Ovary (tissue), 7 donors: ENCODE measurements at regions not wholly inside any gene's neighbourhood (a gene's known extent, or its start where the extent isn't known, plus 50 kb on each side); places are given as distances from the start of the nearest gene placed in this dataset.

Experiments used
- DNase-seq, 5 donors: peaks; one replicate each; pipeline ENCODE4 v3.0.0-alpha.2; 2019 to 2020
- H3K27ac ChIP-seq, 2 donors: fragments of 200-600 bp; one replicate each; pipeline versions ENCODE4 v1.5.1 to v1.8.0; 2019 to 2022
- H3K27me3 ChIP-seq: fragments of 200-600 bp; one replicate; pipeline ENCODE4 v1.8.0; 2022
- H3K36me3 ChIP-seq: fragments of 200-600 bp; sonication (generic); one replicate; pipeline ENCODE4 v1.5.1; 2019
- H3K4me1 ChIP-seq: one replicate; pipeline ENCODE4 v1.8.1; 2013; ENCODE audit warnings: mild to moderate bottlenecking, moderate library complexity; ENCODE audit not compliant: insufficient read depth
- H3K4me3 ChIP-seq: fragments of 200-600 bp; sonication (generic); one replicate; pipeline ENCODE4 v1.5.1; 2017
- H3K9me3 ChIP-seq, 2 donors: fragments of 200-600 bp in 1 of 2; sonication (generic) in 1 of 2; one replicate each; pipeline versions ENCODE4 v1.5.1 to v1.8.1; 2013 to 2019; ENCODE audit warnings: mild to moderate bottlenecking in 1 of 2, moderate library complexity in 1 of 2
- EP300 ChIP-seq: sonication (generic); formaldehyde crosslinking; IDR thresholded peaks from one replicate; pipeline ENCODE4 v1.6.1; 2017; ENCODE audit warnings: antibody characterized with exemption
- POLR2A ChIP-seq: fragments of 450-650 bp; IDR thresholded peaks from one replicate; pipeline ENCODE4 v1.6.1; 2017; ENCODE audit warnings: antibody characterized with exemption, mild to moderate bottlenecking, moderate library complexity
- WGBS, 3 donors: extraction: QIAGEN DNeasy Blood & Tissue Kit in 1 of 3; methylation state at CpG; one replicate each; pipeline versions ENCODE4 v1.1.5 to v1.1.7; 2013 to 2017; 5-methylcytosine and 5-hydroxymethylcytosine counted together
- intact Hi-C, 4 donors: fragments of 100-400 bp; cut with DNase I; formaldehyde crosslinking; loops; one replicate each; pipeline versions ENCODE4 v1.11.0 to v1.15.1; 2022 to 2023
- TF ChIP-seq, protein P1 (sequence below), 3 donors: fragments of 450-650 bp in 2 of 3; fragments of 200-600 bp in 1 of 3; IDR thresholded peaks; one replicate each; pipeline versions ENCODE4 v1.5.1 to v1.8.0; 2016 to 2022; ENCODE audit warnings: antibody characterized with exemption in 3 of 3, mild to moderate bottlenecking in 1 of 3
- donor health status: DM: no; HTN: no; CAD: no; lungs with moderate emphysema.
- donor health status: DM: no; HTN: no; CAD: no.
- donor health status: Bipolar disorder and iron deficiency.
- donor health status: DM: no; HTN: no; CAD: no.
- donor health status: DM: yes; HTN: yes; CAD: no.

DNA sequence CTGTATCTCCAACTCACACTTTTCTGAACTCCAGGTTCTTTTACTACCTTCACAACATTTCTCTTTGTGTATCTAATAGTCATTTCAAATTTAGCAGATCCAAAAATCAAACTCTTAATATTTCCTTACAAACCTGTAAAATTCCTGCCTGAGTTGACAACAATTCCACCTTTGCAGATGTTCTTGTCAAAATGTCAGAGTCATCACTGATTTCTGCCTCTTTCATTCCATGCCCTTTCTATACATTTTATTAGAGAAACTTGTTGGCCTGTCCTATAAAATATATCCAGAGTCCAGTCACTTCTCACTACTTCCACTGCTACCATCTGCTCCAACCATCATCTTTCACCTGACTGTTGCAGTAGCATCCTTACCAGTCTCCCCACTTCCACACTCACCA, 119.7 kb downstream of the CAPZA3 start:
- Histone ChIP-seq H3K9me3 (no peaks in the 10 kb centered on the region), H3K4me1 (no peaks in the 10 kb centered on the region), H3K27me3 (no peaks in the 10 kb centered on the region), H3K27ac (no peak overlapping the region), H3K36me3 (no peaks in the 10 kb centered on the region), H3K4me3 (no peak overlapping the region)
- DNase-seq: no peak
- TF ChIP-seq, protein P1, sequence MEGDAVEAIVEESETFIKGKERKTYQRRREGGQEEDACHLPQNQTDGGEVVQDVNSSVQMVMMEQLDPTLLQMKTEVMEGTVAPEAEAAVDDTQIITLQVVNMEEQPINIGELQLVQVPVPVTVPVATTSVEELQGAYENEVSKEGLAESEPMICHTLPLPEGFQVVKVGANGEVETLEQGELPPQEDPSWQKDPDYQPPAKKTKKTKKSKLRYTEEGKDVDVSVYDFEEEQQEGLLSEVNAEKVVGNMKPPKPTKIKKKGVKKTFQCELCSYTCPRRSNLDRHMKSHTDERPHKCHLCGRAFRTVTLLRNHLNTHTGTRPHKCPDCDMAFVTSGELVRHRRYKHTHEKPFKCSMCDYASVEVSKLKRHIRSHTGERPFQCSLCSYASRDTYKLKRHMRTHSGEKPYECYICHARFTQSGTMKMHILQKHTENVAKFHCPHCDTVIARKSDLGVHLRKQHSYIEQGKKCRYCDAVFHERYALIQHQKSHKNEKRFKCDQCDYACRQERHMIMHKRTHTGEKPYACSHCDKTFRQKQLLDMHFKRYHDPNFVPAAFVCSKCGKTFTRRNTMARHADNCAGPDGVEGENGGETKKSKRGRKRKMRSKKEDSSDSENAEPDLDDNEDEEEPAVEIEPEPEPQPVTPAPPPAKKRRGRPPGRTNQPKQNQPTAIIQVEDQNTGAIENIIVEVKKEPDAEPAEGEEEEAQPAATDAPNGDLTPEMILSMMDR (IDR thresholded peaks at IDR 0.05): no peak
- TF ChIP-seq POLR2A: no peak
- TF ChIP-seq EP300: no peak
- intact Hi-C loops: no loop called here

DNA sequence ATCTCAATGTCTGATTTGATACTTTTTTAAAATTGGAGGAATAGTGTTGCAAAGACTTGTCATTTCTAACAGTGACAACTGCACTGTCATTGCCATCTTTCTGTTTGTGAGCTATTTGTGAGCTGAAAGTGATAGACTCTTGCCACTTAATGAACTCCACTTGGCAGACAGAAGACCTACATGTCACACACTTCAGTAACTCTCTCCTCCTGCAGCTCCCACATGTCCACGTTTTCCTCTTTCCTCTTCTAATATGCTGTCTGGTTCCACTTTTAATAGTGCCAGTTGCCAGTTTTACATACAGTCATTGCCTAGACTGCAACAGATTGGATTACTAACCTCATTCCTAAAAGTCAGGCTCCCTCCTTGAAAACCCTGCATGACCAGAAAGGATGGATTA, 121.5 kb downstream of the CAPZA3 start:
- intact Hi-C loops: no loop called here

DNA sequence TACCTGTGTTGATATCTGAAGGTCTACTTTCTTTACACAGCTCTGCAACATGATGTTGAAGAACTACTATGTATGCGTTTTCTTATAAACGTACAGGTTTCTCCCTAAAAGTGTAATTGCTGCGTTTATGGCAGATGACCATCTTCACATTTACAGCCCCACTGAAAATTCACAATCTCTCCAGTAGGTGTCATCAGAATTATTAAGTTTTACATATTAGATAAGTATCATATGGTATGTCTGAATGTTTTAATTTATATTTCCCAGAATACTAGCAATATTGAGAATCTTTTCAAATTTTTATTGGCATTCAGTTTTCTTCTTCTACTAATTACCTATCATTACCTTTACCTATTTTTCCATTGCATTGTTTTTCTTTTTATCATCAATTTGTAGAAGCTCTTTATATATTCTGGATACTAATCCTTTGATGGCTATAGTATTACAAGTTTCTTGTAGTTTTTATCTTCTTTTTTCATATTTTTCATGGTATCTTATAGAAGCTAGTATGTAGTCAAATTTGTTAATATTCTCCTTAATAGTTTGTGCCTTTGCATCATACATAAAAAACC, 123.5 kb downstream of the CAPZA3 start:
- intact Hi-C loops: no loop called here
- Histone ChIP-seq H3K36me3 (no peaks in the 10 kb centered on the region), H3K4me3 (no peak overlapping the region), H3K27me3 (no peaks in the 10 kb centered on the region), H3K27ac (no peak overlapping the region), H3K4me1 (no peaks in the 10 kb centered on the region), H3K9me3 (no peaks in the 10 kb centered on the region)
- TF ChIP-seq, protein P1 (IDR thresholded peaks at IDR 0.05): no peak
- TF ChIP-seq POLR2A (no peak), EP300 (no peak)
- WGBS, 3 donors: 76 to 90% (median 86%) methylated on average over 3 of the region's 3 CpGs
- no peak for DNase-seq

More for the DNA sequence above, 121.5 kb downstream of the CAPZA3 start:
- Histone ChIP-seq H3K4me1 (no peaks in the 10 kb centered on the region), H3K27ac (no peak overlapping the region), H3K4me3 (no peak overlapping the region), H3K36me3 (no peaks in the 10 kb centered on the region), H3K9me3 (no peaks in the 10 kb centered on the region), H3K27me3 (no peaks in the 10 kb centered on the region)
- TF ChIP-seq, protein P1 (IDR thresholded peaks at IDR 0.05): no peak
- TF ChIP-seq POLR2A (no peak), EP300 (no peak)
- DNase-seq: no peak
- WGBS, 3 donors: 54 to 57% (median 55%) methylated on average over 1 of the region's 1 CpG

DNA sequence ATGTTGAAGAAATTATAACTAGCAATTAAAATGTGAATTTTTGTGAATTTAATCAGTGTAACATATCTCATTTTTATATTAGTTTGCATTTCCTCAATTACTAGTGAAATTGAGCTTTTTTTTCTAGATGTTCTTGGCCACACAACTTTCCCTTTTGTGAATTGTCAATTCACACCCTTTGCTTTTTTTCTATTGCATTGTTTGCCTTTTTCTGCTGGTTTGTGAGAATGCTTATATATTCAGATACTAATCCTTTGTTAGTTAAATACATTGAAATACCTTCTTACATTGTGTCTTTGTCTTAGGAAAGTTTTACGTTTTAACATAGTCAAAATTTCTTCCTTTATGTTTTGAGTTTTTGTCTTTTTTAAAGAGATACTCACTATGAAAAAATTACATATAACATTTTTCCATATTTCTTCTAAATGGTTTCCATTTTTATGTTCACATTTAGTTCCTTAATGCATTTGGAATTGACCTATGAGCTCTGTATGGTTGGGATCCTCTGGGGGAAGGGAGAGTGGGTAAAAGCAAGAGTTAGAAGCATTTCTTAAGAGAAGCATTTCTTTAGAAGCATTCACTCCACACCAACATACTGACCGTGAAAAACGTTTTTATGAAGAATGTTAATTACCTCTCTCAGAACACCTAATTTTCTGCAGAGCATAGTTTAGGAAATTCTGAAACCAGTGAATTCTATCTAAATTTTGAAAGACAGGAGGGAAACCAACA, 126.0 kb downstream of the CAPZA3 start:
- Histone ChIP-seq H3K27me3 (no peaks in the 10 kb centered on the region), H3K4me3 (no peak overlapping the region), H3K4me1 (no peaks in the 10 kb centered on the region), H3K36me3 (no peaks in the 10 kb centered on the region), H3K9me3 (no peaks in the 10 kb centered on the region), H3K27ac (no peak overlapping the region)
- intact Hi-C loops: no loop called here
- 84 to 88% (median 87%) methylated on average over 3 of the region's 3 CpGs for WGBS, 3 donors
- TF ChIP-seq, protein P1 (IDR thresholded peaks at IDR 0.05): no peak
- TF ChIP-seq EP300 (no peak), POLR2A (no peak)
- no peak for DNase-seq
